IMR-90 (cell line): ENCODE measurements at regions not wholly inside any gene's neighbourhood (a gene's known extent, or its start where the extent isn't known, plus 50 kb on each side); places are given as distances from the start of the nearest gene placed in this dataset.

Experiments
- FOS ChIP-seq: fragments of 150-350 bp; IDR thresholded peaks from 2 replicates; pipeline ENCODE4 v1.6.1; 2016; ENCODE audit warnings: low read depth, low read length
- MAZ ChIP-seq: IDR thresholded peaks from 2 replicates; pipeline ENCODE4 v1.6.1; 2012; ENCODE audit warnings: low read depth, mild to moderate bottlenecking, low read length, improper control_type of control experiment, moderate library complexity, borderline replicate concordance
- POLR2A ChIP-seq: IDR thresholded peaks from 2 replicates; pipeline ENCODE4 v1.6.1; 2012; ENCODE audit warnings: mild to moderate bottlenecking, low read depth, low read length
- RCOR1 ChIP-seq: IDR thresholded peaks from 2 replicates; pipeline ENCODE4 v1.6.1; 2012; ENCODE audit warnings: mild to moderate bottlenecking, low read length, improper control_type of control experiment; ENCODE audit not compliant: insufficient replicate concordance
- RFX5 ChIP-seq: IDR thresholded peaks from 2 replicates; pipeline ENCODE4 v1.8.0; 2012; ENCODE audit warnings: low read depth, mild to moderate bottlenecking, low read length, moderate library complexity
- TF ChIP-seq, protein P1 (sequence below): conservative IDR thresholded peaks from 2 replicates; pipeline ENCODE4 v1.5.1; 2012; ENCODE audit warnings: mild to moderate bottlenecking, low read depth, low read length, improper control_type of control experiment
- TF ChIP-seq, protein P2 (sequence below): fragments of 150-350 bp; IDR thresholded peaks from 2 replicates; pipeline ENCODE4 v1.6.1; 2016; ENCODE audit warnings: low read depth, mild to moderate bottlenecking, low read length, moderate library complexity, borderline replicate concordance

- TF ChIP-seq RCOR1 (no peak), MAZ (no peak), FOS (no peak), POLR2A (no peak), RFX5 (no peak)
- TF ChIP-seq, protein P1, sequence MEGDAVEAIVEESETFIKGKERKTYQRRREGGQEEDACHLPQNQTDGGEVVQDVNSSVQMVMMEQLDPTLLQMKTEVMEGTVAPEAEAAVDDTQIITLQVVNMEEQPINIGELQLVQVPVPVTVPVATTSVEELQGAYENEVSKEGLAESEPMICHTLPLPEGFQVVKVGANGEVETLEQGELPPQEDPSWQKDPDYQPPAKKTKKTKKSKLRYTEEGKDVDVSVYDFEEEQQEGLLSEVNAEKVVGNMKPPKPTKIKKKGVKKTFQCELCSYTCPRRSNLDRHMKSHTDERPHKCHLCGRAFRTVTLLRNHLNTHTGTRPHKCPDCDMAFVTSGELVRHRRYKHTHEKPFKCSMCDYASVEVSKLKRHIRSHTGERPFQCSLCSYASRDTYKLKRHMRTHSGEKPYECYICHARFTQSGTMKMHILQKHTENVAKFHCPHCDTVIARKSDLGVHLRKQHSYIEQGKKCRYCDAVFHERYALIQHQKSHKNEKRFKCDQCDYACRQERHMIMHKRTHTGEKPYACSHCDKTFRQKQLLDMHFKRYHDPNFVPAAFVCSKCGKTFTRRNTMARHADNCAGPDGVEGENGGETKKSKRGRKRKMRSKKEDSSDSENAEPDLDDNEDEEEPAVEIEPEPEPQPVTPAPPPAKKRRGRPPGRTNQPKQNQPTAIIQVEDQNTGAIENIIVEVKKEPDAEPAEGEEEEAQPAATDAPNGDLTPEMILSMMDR = no peak
- TF ChIP-seq, protein P2, sequence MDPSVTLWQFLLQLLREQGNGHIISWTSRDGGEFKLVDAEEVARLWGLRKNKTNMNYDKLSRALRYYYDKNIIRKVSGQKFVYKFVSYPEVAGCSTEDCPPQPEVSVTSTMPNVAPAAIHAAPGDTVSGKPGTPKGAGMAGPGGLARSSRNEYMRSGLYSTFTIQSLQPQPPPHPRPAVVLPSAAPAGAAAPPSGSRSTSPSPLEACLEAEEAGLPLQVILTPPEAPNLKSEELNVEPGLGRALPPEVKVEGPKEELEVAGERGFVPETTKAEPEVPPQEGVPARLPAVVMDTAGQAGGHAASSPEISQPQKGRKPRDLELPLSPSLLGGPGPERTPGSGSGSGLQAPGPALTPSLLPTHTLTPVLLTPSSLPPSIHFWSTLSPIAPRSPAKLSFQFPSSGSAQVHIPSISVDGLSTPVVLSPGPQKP = no peak
These were observed 1571.6 kb downstream of the AACS start for GRCh38 chr12:126636821-126637220.
